Right lobe of liver (tissue), 6 donors: ENCODE measurements at regions not wholly inside any gene's neighbourhood (a gene's known extent, or its start where the extent isn't known, plus 50 kb on each side); places are given as distances from the start of the nearest gene placed in this dataset.
A peak's percentile ranks its signal among the peaks of the same experiment; 100 is the strongest.
"Not testable (repeated sequence)": the region's sequence is repeated elsewhere in the genome, so short reads cannot be mapped to it uniquely, and the experiment has no call there.

ENCODE experiments used
- ATAC-seq, 4 donors: fragments of 200-7000 bp; cut with Tn5 transposase; one replicate each; pipeline ENCODE4 v1.9.1; 2020; ENCODE audit warnings: mild to moderate bottlenecking in 4 of 4, moderate library complexity in 4 of 4
- DNase-seq, 3 donors: peaks; one replicate each; pipeline ENCODE4 v3.0.0-alpha.2; 2020
- H3K27ac ChIP-seq, 3 donors: fragments of 200-600 bp; one replicate each; pipeline ENCODE4 v1.8.0; 2022
- H3K27me3 ChIP-seq, 2 donors: fragments of 200-600 bp; one replicate each; pipeline ENCODE4 v1.8.0; 2022
- H3K36me3 ChIP-seq, 4 donors: fragments of 200-600 bp; sonication (generic) in 1 of 4; one replicate each; pipeline versions ENCODE4 v1.5.1 to v1.8.0; 2017 to 2022; ENCODE audit warnings: control low read depth in 1 of 4
- H3K4me1 ChIP-seq, 4 donors: fragments of 200-600 bp; sonication (generic) in 1 of 4; one replicate each; pipeline versions ENCODE4 v1.5.1 to v1.8.0; 2017 to 2022; ENCODE audit warnings: control low read depth in 1 of 4
- H3K4me3 ChIP-seq, 3 donors: fragments of 200-600 bp; one replicate each; pipeline ENCODE4 v1.8.0; 2022
- H3K9me3 ChIP-seq, 4 donors: fragments of 200-600 bp; sonication (generic) in 1 of 4; one replicate each; pipeline versions ENCODE4 v1.5.1 to v1.8.0; 2017 to 2022; ENCODE audit warnings: control low read depth in 1 of 4
- POLR2A ChIP-seq: fragments of 450-650 bp; IDR thresholded peaks from one replicate; pipeline ENCODE4 v1.6.1; 2017; ENCODE audit warnings: antibody characterized with exemption, mild to moderate bottlenecking
- WGBS: methylation state at CpG from one replicate; pipeline ENCODE4 v1.1.6; 2018; ENCODE audit warnings: low coverage, low lambda C conversion rate; ENCODE audit not compliant: insufficient coverage; ENCODE audit errors: missing lambda C conversion rate; 5-methylcytosine and 5-hydroxymethylcytosine counted together
- intact Hi-C, 2 donors: fragments of 100-400 bp; cut with DNase I; formaldehyde crosslinking; loops; one replicate each; pipeline versions ENCODE4 v1.11.2 to v1.14.1; 2022
- TF ChIP-seq, protein P1 (sequence below), 4 donors: fragments of 200-600 bp in 3 of 4; fragments of 450-650 bp in 1 of 4; IDR thresholded peaks; one replicate each; pipeline versions ENCODE4 v1.5.1 to v1.8.0; 2016 to 2022; ENCODE audit warnings: antibody characterized with exemption in 4 of 4, mild to moderate bottlenecking in 2 of 4
- donor health status: DM: no; HTN: yes; CAD: no.
- donor health status: DM: no; HTN: no; CAD: no.
- donor health status: DM: no; HTN: no; CAD: no.
- donor health status: DM: no; HTN: yes; CAD: no.
- donor health status: DM: no; HTN: yes; CAD: no.

DNA sequence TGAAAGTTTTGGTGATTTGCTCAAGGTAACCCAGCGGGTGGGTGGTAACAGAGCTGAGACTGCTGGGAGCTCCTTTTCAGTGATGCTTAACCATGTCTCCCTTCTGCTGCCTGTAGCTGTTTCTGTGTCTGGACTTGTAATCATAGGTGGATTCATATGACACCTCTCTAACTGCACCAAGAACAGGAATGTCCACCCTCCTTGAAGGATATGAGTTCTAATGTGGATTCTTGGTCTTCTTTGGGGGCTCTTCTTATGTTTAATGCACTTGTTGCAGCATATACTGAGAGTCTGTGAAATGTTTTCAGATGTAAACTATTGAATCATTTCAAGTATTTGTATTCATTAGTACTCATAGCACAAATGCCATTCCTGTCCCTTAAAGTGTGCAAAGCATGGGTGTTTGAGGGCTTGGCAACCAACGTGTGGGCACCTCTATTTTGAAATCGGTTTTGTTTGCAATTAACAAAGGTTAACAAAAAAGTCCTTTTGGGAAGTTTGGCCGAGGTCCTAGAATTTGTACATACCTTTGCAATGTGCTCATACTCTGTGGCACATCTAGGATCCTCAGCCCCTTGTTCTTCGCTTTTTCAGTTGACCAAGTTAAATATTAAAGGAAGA is 138.0 kb downstream of the SOX4 start:
- Histone ChIP-seq H3K4me3 (no peak overlapping the region), H3K27me3 (no peaks in the 10 kb centered on the region), H3K9me3 (no peaks in the 10 kb centered on the region), H3K36me3 (no peaks in the 10 kb centered on the region), H3K27ac (no peak overlapping the region), H3K4me1 (peaks cover 0 to 21% (median 0%) of the 10 kb centered on the region in 4 donors)
- ATAC-seq (peak; percentile 74 to 94 (median 88)), DNase-seq (peak in 1 of 3 donors; percentile 50)
- no peak for TF ChIP-seq POLR2A
- TF ChIP-seq, protein P1, sequence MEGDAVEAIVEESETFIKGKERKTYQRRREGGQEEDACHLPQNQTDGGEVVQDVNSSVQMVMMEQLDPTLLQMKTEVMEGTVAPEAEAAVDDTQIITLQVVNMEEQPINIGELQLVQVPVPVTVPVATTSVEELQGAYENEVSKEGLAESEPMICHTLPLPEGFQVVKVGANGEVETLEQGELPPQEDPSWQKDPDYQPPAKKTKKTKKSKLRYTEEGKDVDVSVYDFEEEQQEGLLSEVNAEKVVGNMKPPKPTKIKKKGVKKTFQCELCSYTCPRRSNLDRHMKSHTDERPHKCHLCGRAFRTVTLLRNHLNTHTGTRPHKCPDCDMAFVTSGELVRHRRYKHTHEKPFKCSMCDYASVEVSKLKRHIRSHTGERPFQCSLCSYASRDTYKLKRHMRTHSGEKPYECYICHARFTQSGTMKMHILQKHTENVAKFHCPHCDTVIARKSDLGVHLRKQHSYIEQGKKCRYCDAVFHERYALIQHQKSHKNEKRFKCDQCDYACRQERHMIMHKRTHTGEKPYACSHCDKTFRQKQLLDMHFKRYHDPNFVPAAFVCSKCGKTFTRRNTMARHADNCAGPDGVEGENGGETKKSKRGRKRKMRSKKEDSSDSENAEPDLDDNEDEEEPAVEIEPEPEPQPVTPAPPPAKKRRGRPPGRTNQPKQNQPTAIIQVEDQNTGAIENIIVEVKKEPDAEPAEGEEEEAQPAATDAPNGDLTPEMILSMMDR (IDR thresholded peaks at IDR 0.05): no peak
- intact Hi-C loops: no loop called here
- 31% methylated on average over 5 of the region's 5 CpGs for WGBS

DNA sequence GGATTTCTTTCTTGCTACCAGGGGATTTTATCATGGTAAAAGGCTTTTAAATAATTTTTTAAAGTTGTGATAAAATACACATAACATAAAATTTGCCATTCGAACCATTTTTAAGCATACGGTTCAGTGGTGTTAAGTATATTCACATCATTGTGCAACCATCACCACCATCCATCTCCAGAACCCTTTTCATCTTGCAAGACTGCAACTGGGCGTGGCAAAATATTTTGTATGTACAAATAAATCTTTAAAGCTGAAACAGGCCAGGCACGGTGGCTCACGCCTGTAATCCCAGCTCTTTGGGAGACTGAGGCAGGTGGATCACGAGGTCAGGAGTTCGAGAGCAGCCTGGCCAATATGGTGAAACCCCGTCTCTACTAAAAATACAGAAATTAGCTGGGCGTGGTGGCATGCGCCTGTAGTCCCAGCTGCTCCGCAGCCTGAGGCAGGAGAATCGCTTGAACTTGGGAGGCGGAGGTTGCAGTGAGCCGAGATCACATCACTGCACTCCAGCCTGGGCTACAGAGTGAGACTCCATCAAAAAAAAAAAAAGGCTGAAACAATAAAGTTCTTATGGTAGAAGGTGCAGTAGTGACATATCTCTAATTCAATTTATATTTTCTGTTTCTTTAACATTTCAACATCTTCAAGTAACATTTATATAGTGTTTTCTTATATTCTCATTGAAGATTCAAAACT is 138.6 kb downstream of the SOX4 start:
- H3K4me3 ChIP-seq, DNase-seq, intact Hi-C loops, H3K36me3 ChIP-seq, H3K27me3 ChIP-seq, H3K9me3 ChIP-seq, H3K27ac ChIP-seq: not testable (repeated sequence)
- peak in 2 of 4 donors; percentile 20 to 21 for ATAC-seq
- WGBS: 77% methylated on average over 12 of the region's 14 CpGs
- H3K4me1 ChIP-seq: peaks cover 0 to 21% (median 0%) of the 10 kb centered on the region in 4 donors

DNA sequence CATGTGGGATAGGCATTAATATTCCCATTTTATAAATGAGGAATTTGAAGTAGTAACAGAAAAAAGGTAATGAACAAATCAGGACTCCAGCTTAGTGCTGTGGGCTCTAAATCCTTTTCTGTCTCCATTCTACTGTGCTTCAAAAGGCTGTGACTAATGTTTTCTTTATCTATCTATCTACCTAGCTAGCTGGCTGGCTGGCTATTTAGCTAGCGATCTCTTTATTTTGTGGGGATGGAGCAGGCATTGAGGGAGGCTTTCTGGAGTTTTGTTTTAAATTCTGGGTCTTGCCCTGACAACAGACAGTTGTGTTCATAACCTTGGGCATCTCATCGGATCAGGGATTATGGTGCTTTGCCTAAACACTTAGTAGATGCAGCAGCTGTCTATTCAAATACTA is 139.2 kb downstream of the SOX4 start:
- H3K9me3 ChIP-seq: no peaks in the 10 kb centered on the region
- WGBS: 92% methylated on average over 1 of the region's 2 CpGs
- intact Hi-C loops: no loop called here
- no peak for TF ChIP-seq POLR2A
- TF ChIP-seq, protein P1 (IDR thresholded peaks at IDR 0.05): no peak
- H3K27ac ChIP-seq: no peak overlapping the region
- ATAC-seq (peak in 1 of 4 donors; percentile 65), DNase-seq (no peak)
- peaks cover 0 to 21% (median 0%) of the 10 kb centered on the region in 4 donors for H3K4me1 ChIP-seq
- no peaks in the 10 kb centered on the region for H3K36me3 ChIP-seq
- no peaks in the 10 kb centered on the region for H3K27me3 ChIP-seq
- no peak overlapping the region for H3K4me3 ChIP-seq

DNA sequence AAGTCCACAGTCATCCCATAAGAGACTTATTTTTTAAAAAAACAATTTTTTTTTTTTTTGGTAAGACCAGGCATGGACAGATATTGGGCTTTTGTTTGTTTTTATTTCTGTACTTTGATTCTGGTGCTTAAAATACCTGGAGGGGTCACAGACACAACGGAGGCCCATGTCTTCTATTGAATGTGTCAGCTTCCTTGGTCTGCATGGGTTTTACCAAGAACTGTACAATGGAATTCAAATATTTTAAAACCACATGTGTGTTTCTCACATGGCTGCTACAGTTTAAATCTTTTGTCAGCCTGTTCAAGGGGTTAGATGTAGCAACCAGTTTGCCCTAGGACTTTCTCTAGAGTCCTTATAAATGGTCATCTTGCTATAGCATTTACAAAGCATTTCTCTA is 139.8 kb downstream of the SOX4 start:
- Histone ChIP-seq H3K9me3 (no peaks in the 10 kb centered on the region), H3K27me3 (no peaks in the 10 kb centered on the region), H3K27ac (no peak overlapping the region), H3K36me3 (no peaks in the 10 kb centered on the region), H3K4me1 (peaks cover 0 to 21% (median 0%) of the 10 kb centered on the region in 4 donors), H3K4me3 (no peak overlapping the region)
- intact Hi-C loops: no loop called here
- TF ChIP-seq POLR2A: no peak
- TF ChIP-seq, protein P1 (IDR thresholded peaks at IDR 0.05): no peak
- ATAC-seq (no peak), DNase-seq (no peak)
- WGBS: 36% methylated on average over 1 of the region's 1 CpG

DNA sequence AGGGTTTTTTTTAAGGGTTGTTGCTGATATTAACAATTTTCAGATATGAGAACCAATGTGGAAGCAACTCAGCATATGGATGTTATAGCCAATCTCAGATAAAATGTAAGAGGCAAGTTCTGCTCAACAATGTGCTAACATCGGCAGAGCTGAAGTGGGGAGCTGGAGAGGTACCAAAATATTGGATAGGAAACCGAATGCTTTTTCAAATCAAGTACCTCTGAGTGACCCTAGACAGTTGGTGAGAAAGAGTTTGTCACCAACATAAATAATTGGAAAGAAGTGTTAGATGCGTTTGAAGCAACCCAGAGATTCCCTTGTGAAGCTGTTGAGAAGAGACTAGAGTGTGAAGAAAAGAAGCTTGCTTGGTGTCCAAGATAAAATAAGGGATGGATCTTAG is 140.7 kb downstream of the SOX4 start:
- intact Hi-C loops: no loop called here
- no peaks in the 10 kb centered on the region for H3K27me3 ChIP-seq
- TF ChIP-seq, protein P1 (IDR thresholded peaks at IDR 0.05): no peak
- no peak for TF ChIP-seq POLR2A
- H3K27ac ChIP-seq: no peak overlapping the region
- ATAC-seq (no peak), DNase-seq (no peak)
- no peak overlapping the region for H3K4me3 ChIP-seq
- WGBS: 91% methylated on average over 3 of the region's 3 CpGs
- peaks cover 0 to 26% (median 0%) of the 10 kb centered on the region in 4 donors for H3K4me1 ChIP-seq
- no peaks in the 10 kb centered on the region for H3K9me3 ChIP-seq
- no peaks in the 10 kb centered on the region for H3K36me3 ChIP-seq
